CD14-positive monocyte (primary cell): ENCODE measurements at regions not wholly inside any gene's neighbourhood (a gene's known extent, or its start where the extent isn't known, plus 50 kb on each side); places are given as distances from the start of the nearest gene placed in this dataset.
"Not testable (repeated sequence)": the region's sequence is repeated elsewhere in the genome, so short reads cannot be mapped to it uniquely, and the experiment has no call there.

Source experiments
- DNase-seq, 3 donors: peaks; one replicate each; pipeline ENCODE4 v3.0.0-alpha.2; 2011 to 2022
- H2AFZ ChIP-seq: 2 replicates; pipeline ENCODE4 v1.6.0; 2012; ENCODE audit warnings: mild to moderate bottlenecking, low read depth, low read length, inconsistent platforms; ENCODE audit not compliant: insufficient read depth, poor library complexity, severe bottlenecking
- H3K27ac ChIP-seq, 2 donors: 1 replicate in 1 of 2; 2 replicates in 1 of 2; pipeline ENCODE4 v1.5.1; 2012 to 2013; ENCODE audit warnings: low read length in 2 of 2, control low read depth in 1 of 2, inconsistent platforms in 1 of 2, low read depth in 1 of 2, mild to moderate bottlenecking in 1 of 2
- H3K27me3 ChIP-seq, 2 donors: one replicate each; pipeline versions ENCODE4 v1.6.0 to v1.6.1; 2011 to 2013; ENCODE audit warnings: low read length in 2 of 2; ENCODE audit not compliant: control insufficient read depth in 2 of 2, insufficient read depth in 2 of 2
- H3K36me3 ChIP-seq, 2 donors: replicated peaks in 1 of 2; 1 replicate in 1 of 2; 2 replicates in 1 of 2; pipeline versions ENCODE4 v1.5.1 to v1.6.1; 2012 to 2013; ENCODE audit warnings: low read length in 2 of 2, control low read depth in 1 of 2, inconsistent platforms in 1 of 2, mild to moderate bottlenecking in 1 of 2; ENCODE audit not compliant: insufficient read depth in 2 of 2, control insufficient read depth in 1 of 2
- H3K4me1 ChIP-seq, 2 donors: 1 replicate in 1 of 2; 2 replicates in 1 of 2; pipeline versions ENCODE4 v1.5.1 to v1.6.1; 2012 to 2013; ENCODE audit warnings: low read length in 2 of 2, control low read depth in 1 of 2, inconsistent platforms in 1 of 2, mild to moderate bottlenecking in 1 of 2, moderate library complexity in 1 of 2; ENCODE audit not compliant: insufficient read depth in 2 of 2, control insufficient read depth in 1 of 2
- H3K4me2 ChIP-seq: replicated peaks from 2 replicates; pipeline ENCODE3; 2012; ENCODE audit warnings: low read length, moderate library complexity, mild to moderate bottlenecking; ENCODE audit not compliant: poor library complexity, severe bottlenecking; ENCODE audit errors: extremely low read depth
- H3K4me3 ChIP-seq, 3 experiments: fragments of 200-600 bp in 1 of 3; sonication (generic) in 1 of 3; replicated peaks in 1 of 3; 1 replicate in 2 of 3; 2 replicates in 1 of 3; pipeline ENCODE4 v1.5.1; 2011 to 2013; ENCODE audit warnings: low read length in 3 of 3, mild to moderate bottlenecking in 3 of 3, control low read depth in 2 of 3, low read depth in 2 of 3, inconsistent platforms in 1 of 3, moderate library complexity in 1 of 3
- H3K79me2 ChIP-seq: 2 replicates; pipeline ENCODE4 v1.6.0; 2012; ENCODE audit warnings: mild to moderate bottlenecking, control low read depth, inconsistent platforms, low read length, moderate library complexity; ENCODE audit not compliant: insufficient read depth
- H3K9ac ChIP-seq: 2 replicates; pipeline ENCODE4 v1.6.0; 2017; ENCODE audit warnings: low read length, mild to moderate bottlenecking; ENCODE audit not compliant: insufficient read depth, poor library complexity, severe bottlenecking
- H3K9me3 ChIP-seq, 2 donors: replicated peaks in 1 of 2; 1 replicate in 1 of 2; 2 replicates in 1 of 2; pipeline versions ENCODE4 v1.5.1 to v1.6.1; 2012 to 2013; ENCODE audit warnings: low read length in 2 of 2, control low read depth in 1 of 2; ENCODE audit not compliant: control insufficient read depth in 1 of 2, insufficient read depth in 1 of 2
- H4K20me1 ChIP-seq: 2 replicates; pipeline ENCODE4 v1.6.0; 2012; ENCODE audit warnings: mild to moderate bottlenecking, low read length, control low read depth, moderate library complexity; ENCODE audit not compliant: insufficient read depth
- H3K27ac Mint-ChIP-seq, 7 donors: one replicate each; pipeline ENCODE4 v1.8.0; 2020; ENCODE audit warnings: mild to moderate bottlenecking in 7 of 7, mixed read lengths in 7 of 7, moderate library complexity in 6 of 7, inconsistent platforms in 2 of 7
- H3K27me3 Mint-ChIP-seq, 3 donors: one replicate each; pipeline ENCODE4 v1.8.0; 2021 to 2022; ENCODE audit warnings: low read depth in 3 of 3, mild to moderate bottlenecking in 3 of 3, mixed read lengths in 3 of 3, moderate library complexity in 3 of 3, inconsistent platforms in 1 of 3
- H3K36me3 Mint-ChIP-seq, 2 donors: one replicate each; pipeline ENCODE4 v1.8.0; 2020; ENCODE audit warnings: mixed read lengths in 2 of 2, inconsistent platforms in 1 of 2, mild to moderate bottlenecking in 1 of 2
- H3K4me1 Mint-ChIP-seq: one replicate; pipeline ENCODE4 v1.8.0; 2020; ENCODE audit warnings: mild to moderate bottlenecking, mixed read lengths
- H3K4me3 Mint-ChIP-seq, 2 donors: one replicate each; pipeline ENCODE4 v1.8.0; 2020; ENCODE audit warnings: mild to moderate bottlenecking in 2 of 2, mixed read lengths in 2 of 2, moderate library complexity in 1 of 2
- H3K9me3 Mint-ChIP-seq, 7 donors: one replicate each; pipeline ENCODE4 v1.8.0; 2020 to 2022; ENCODE audit warnings: mixed read lengths in 7 of 7, mild to moderate bottlenecking in 6 of 7, moderate library complexity in 6 of 7, inconsistent platforms in 2 of 7
- WGBS: methylation state at CpG from one replicate; pipeline ENCODE4 v1.1.5; 2013; ENCODE audit warnings: missing lambda C conversion rate; ENCODE audit not compliant: insufficient coverage; 5-methylcytosine and 5-hydroxymethylcytosine counted together
- intact Hi-C, 2 donors: fragments of 100-400 bp; cut with micrococcal nuclease; formaldehyde crosslinking; loops; one replicate each; pipeline versions ENCODE4 v1.15.0 to v1.15.1; 2023
- TF ChIP-seq, protein P1 (sequence below): fragments of 200-600 bp; IDR thresholded peaks from one replicate; pipeline ENCODE4 v1.8.0; 2022; ENCODE audit warnings: antibody characterized with exemption, mild to moderate bottlenecking

- H3K9me3 ChIP-seq = peaks cover 3 to 6% of the 10 kb centered on the region in 2 donors
- H3K4me1 ChIP-seq = no peaks in the 10 kb centered on the region
- H3K4me1 Mint-ChIP-seq = no peaks in the 10 kb centered on the region
- no peak overlapping the region for H3K4me2 ChIP-seq
- no peak overlapping the region for H3K27ac ChIP-seq
- no peak overlapping the region for H3K27ac Mint-ChIP-seq
- no peaks in the 10 kb centered on the region for H4K20me1 ChIP-seq
- intact Hi-C loops = no loop called here
- TF ChIP-seq, protein P1, sequence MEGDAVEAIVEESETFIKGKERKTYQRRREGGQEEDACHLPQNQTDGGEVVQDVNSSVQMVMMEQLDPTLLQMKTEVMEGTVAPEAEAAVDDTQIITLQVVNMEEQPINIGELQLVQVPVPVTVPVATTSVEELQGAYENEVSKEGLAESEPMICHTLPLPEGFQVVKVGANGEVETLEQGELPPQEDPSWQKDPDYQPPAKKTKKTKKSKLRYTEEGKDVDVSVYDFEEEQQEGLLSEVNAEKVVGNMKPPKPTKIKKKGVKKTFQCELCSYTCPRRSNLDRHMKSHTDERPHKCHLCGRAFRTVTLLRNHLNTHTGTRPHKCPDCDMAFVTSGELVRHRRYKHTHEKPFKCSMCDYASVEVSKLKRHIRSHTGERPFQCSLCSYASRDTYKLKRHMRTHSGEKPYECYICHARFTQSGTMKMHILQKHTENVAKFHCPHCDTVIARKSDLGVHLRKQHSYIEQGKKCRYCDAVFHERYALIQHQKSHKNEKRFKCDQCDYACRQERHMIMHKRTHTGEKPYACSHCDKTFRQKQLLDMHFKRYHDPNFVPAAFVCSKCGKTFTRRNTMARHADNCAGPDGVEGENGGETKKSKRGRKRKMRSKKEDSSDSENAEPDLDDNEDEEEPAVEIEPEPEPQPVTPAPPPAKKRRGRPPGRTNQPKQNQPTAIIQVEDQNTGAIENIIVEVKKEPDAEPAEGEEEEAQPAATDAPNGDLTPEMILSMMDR = no peak
- H3K36me3 Mint-ChIP-seq = no peaks in the 10 kb centered on the region
- no peak overlapping the region for H3K9ac ChIP-seq
- no peak overlapping the region for H3K4me3 Mint-ChIP-seq
- no peak overlapping the region for H2AFZ ChIP-seq
- H3K79me2 ChIP-seq = no peaks in the 10 kb centered on the region
- no peak for DNase-seq
- no peaks in the 10 kb centered on the region for H3K27me3 ChIP-seq
- H3K36me3 ChIP-seq = no peaks in the 10 kb centered on the region
- H3K27me3 Mint-ChIP-seq = no peaks in the 10 kb centered on the region
- H3K9me3 Mint-ChIP-seq = peaks cover 0 to 20% (median 4%) of the 10 kb centered on the region in 7 donors
- no peak overlapping the region for H3K4me3 ChIP-seq
- no CpG with 5 or more reads among the region's 1 CpG for WGBS
Observed at GRCh38 chr5:85651731-85652130, 966.0 kb upstream of the COX7C start.

- H3K4me3 Mint-ChIP-seq, H3K9ac ChIP-seq, H3K36me3 ChIP-seq, H3K27ac ChIP-seq, H3K27me3 Mint-ChIP-seq, H3K27me3 ChIP-seq, H3K27ac Mint-ChIP-seq, H3K4me1 Mint-ChIP-seq, H2AFZ ChIP-seq, H4K20me1 ChIP-seq, H3K9me3 ChIP-seq, H3K4me1 ChIP-seq, H3K4me3 ChIP-seq, intact Hi-C loops, H3K79me2 ChIP-seq, H3K4me2 ChIP-seq, DNase-seq, H3K36me3 Mint-ChIP-seq: not testable (repeated sequence)
- H3K9me3 Mint-ChIP-seq = peaks cover 0 to 11% (median 2%) of the 10 kb centered on the region in 7 donors
- no CpG with 5 or more reads among the region's 3 CpGs for WGBS
Observed at GRCh38 chr5:85654144-85654543, 963.6 kb upstream of the COX7C start.
